Stimulated activated CD4-positive, alpha-beta T cell treated with anti-CD3 and anti-CD28 coated beads, Interleukin-1b, Interleukin-23, amount 100 ng/mL, for 48 hours (primary cell): ENCODE measurements at regions not wholly inside any gene's neighbourhood (a gene's known extent, or its start where the extent isn't known, plus 50 kb on each side); places are given as distances from the start of the nearest gene placed in this dataset.

Experiments
- DNase-seq: peaks from one replicate; pipeline ENCODE4 v3.0.0-alpha.2; 2020

GRCh38 chr5:39494534-39494933 is 69.8 kb upstream of the DAB2 start:
- DNase-seq = no peak

GRCh38 chr5:39494107-39494510 is 69.3 kb upstream of the DAB2 start:
- DNase-seq = no peak

- no peak for DNase-seq
Observed at GRCh38 chr5:39491210-39491609, 66.4 kb upstream of the DAB2 start.

GRCh38 chr5:39489263-39489662 is 64.5 kb upstream of the DAB2 start:
- no peak for DNase-seq

GRCh38 chr5:39486790-39487189 is 62.0 kb upstream of the DAB2 start:
- DNase-seq = no peak

GRCh38 chr5:39486361-39486760 is 61.6 kb upstream of the DAB2 start:
- DNase-seq = no peak

GRCh38 chr5:39485079-39485478 is 60.3 kb upstream of the DAB2 start:
- no peak for DNase-seq

GRCh38 chr5:39484673-39485072 is 59.9 kb upstream of the DAB2 start:
- DNase-seq = no peak

- DNase-seq = no peak
Observed at GRCh38 chr5:39482098-39482497, 57.3 kb upstream of the DAB2 start.

- DNase-seq = no peak
Observed at GRCh38 chr5:39479537-39479936, 54.8 kb upstream of the DAB2 start.

- no peak for DNase-seq
Observed at GRCh38 chr5:39478863-39479262, 54.1 kb upstream of the DAB2 start.

- DNase-seq = no peak
Observed at GRCh38 chr5:39476843-39477220, 52.1 kb upstream of the DAB2 start.

GRCh38 chr5:39475881-39476842 is 51.4 kb upstream of the DAB2 start:
- no peak for DNase-seq

- DNase-seq = no peak
Observed at GRCh38 chr5:39475159-39475571, 50.4 kb upstream of the DAB2 start.
